Liver (tissue), 8 donors: ENCODE measurements at regions not wholly inside any gene's neighbourhood (a gene's known extent, or its start where the extent isn't known, plus 50 kb on each side); places are given as distances from the start of the nearest gene placed in this dataset.

ENCODE experiments used
- DNase-seq: peaks from one replicate; pipeline ENCODE4 v3.0.0-alpha.2; 2017; ENCODE audit warnings: low spot score
- H3K27ac ChIP-seq, 2 donors: one replicate each; pipeline ENCODE4 v1.7.0; 2013; ENCODE audit warnings: inconsistent platforms in 2 of 2, low read length in 2 of 2, control low read depth in 1 of 2, low read depth in 1 of 2, mild to moderate bottlenecking in 1 of 2
- H3K27me3 ChIP-seq, 4 donors: one replicate each; pipeline versions ENCODE4 v1.6.1 to v1.7.0; 2013; ENCODE audit warnings: low read length in 3 of 4, inconsistent platforms in 1 of 4, mild to moderate bottlenecking in 1 of 4, moderate library complexity in 1 of 4; ENCODE audit not compliant: control insufficient read depth in 4 of 4, insufficient read depth in 4 of 4
- H3K36me3 ChIP-seq, 4 donors: one replicate each; pipeline versions ENCODE4 v1.6.1 to v1.7.0; 2013; ENCODE audit warnings: low read length in 3 of 4, mild to moderate bottlenecking in 3 of 4, low read depth in 1 of 4, moderate library complexity in 1 of 4; ENCODE audit not compliant: control insufficient read depth in 4 of 4, insufficient read depth in 3 of 4
- H3K4me1 ChIP-seq, 4 donors: one replicate each; pipeline versions ENCODE4 v1.6.1 to v1.7.0; 2013; ENCODE audit warnings: low read length in 3 of 4, mild to moderate bottlenecking in 3 of 4, moderate library complexity in 1 of 4; ENCODE audit not compliant: control insufficient read depth in 4 of 4, insufficient read depth in 4 of 4
- H3K4me3 ChIP-seq, 3 donors: one replicate each; pipeline versions ENCODE4 v1.6.1 to v1.7.0; 2013; ENCODE audit warnings: low read length in 3 of 3, control low read depth in 1 of 3, low read depth in 1 of 3, mild to moderate bottlenecking in 1 of 3
- H3K9ac ChIP-seq, 2 donors: one replicate each; pipeline ENCODE4 v1.7.0; 2013; ENCODE audit warnings: low read length in 2 of 2, mild to moderate bottlenecking in 2 of 2, moderate library complexity in 2 of 2, control low read depth in 1 of 2, low read depth in 1 of 2
- H3K9me3 ChIP-seq, 4 donors: one replicate each; pipeline versions ENCODE4 v1.6.1 to v1.7.0; 2013; ENCODE audit warnings: low read length in 3 of 4; ENCODE audit not compliant: control insufficient read depth in 4 of 4
- ATF3 ChIP-seq: IDR thresholded peaks from 2 replicates; pipeline ENCODE4 v1.6.1; 2016; ENCODE audit warnings: antibody characterized with exemption
- CTCF ChIP-seq: fragments of 150-350 bp; IDR thresholded peaks from 2 replicates; pipeline ENCODE4 v1.5.1; 2017; ENCODE audit warnings: improper control_type of control experiment, low read depth, low read length; ENCODE audit not compliant: missing input control
- EGR1 ChIP-seq, 2 donors: IDR thresholded peaks; 2 replicates each; pipeline ENCODE4 v1.6.1; 2016 to 2018; ENCODE audit warnings: antibody characterized with exemption in 2 of 2, low read depth in 2 of 2
- FOXA1 ChIP-seq: IDR thresholded peaks from 2 replicates; pipeline ENCODE4 v1.6.1; 2016; ENCODE audit warnings: antibody characterized with exemption
- FOXA2 ChIP-seq: IDR thresholded peaks from 2 replicates; pipeline ENCODE4 v1.6.1; 2016; ENCODE audit warnings: antibody characterized with exemption
- GABPA ChIP-seq, 2 donors: IDR thresholded peaks in 1 of 2; conservative IDR thresholded peaks in 1 of 2; 2 replicates each; pipeline ENCODE4 v1.6.1; 2016; ENCODE audit warnings: antibody characterized with exemption in 2 of 2, mild to moderate bottlenecking in 1 of 2, moderate library complexity in 1 of 2
- HNF4A ChIP-seq, 2 donors: conservative IDR thresholded peaks; 2 replicates each; pipeline ENCODE4 v1.6.1; 2016; ENCODE audit warnings: antibody characterized with exemption in 2 of 2, mild to moderate bottlenecking in 2 of 2
- HNF4G ChIP-seq: IDR thresholded peaks from 2 replicates; pipeline ENCODE4 v1.6.1; 2016; ENCODE audit warnings: antibody characterized with exemption
- JUND ChIP-seq, 2 donors: IDR thresholded peaks; 2 replicates each; pipeline ENCODE4 v1.6.1; 2016; ENCODE audit warnings: antibody characterized with exemption in 2 of 2
- MAX ChIP-seq: IDR thresholded peaks from 2 replicates; pipeline ENCODE4 v1.6.1; 2016; ENCODE audit warnings: antibody characterized with exemption
- NR2F2 ChIP-seq: IDR thresholded peaks from 2 replicates; pipeline ENCODE4 v1.6.1; 2016; ENCODE audit warnings: antibody characterized with exemption
- RAD21 ChIP-seq, 2 donors: IDR thresholded peaks; 2 replicates each; pipeline ENCODE4 v1.6.1; 2016; ENCODE audit warnings: antibody characterized with exemption in 2 of 2, mild to moderate bottlenecking in 2 of 2
- REST ChIP-seq: IDR thresholded peaks from 2 replicates; pipeline ENCODE4 v1.6.1; 2016; ENCODE audit warnings: antibody characterized with exemption, mild to moderate bottlenecking
- RXRA ChIP-seq, 2 donors: IDR thresholded peaks; 2 replicates each; pipeline ENCODE4 v1.6.1; 2017 to 2018; ENCODE audit warnings: antibody characterized with exemption in 2 of 2, mild to moderate bottlenecking in 1 of 2
- SP1 ChIP-seq: IDR thresholded peaks from 2 replicates; pipeline ENCODE4 v1.6.1; 2018; ENCODE audit warnings: antibody characterized with exemption, mild to moderate bottlenecking
- TAF1 ChIP-seq: conservative IDR thresholded peaks from 2 replicates; pipeline ENCODE4 v1.6.1; 2016; ENCODE audit warnings: antibody characterized with exemption, mild to moderate bottlenecking
- YY1 ChIP-seq: IDR thresholded peaks from 2 replicates; pipeline ENCODE4 v1.6.1; 2016; ENCODE audit warnings: antibody characterized with exemption, mild to moderate bottlenecking
- ZBTB33 ChIP-seq: IDR thresholded peaks from 2 replicates; pipeline ENCODE4 v1.6.1; 2016; ENCODE audit warnings: antibody characterized with exemption
- WGBS: extraction: QIAGEN DNeasy Blood & Tissue Kit; methylation state at CpG from one replicate; pipeline ENCODE4 v1.1.7; 2013; 5-methylcytosine and 5-hydroxymethylcytosine counted together
- donor health status: healthy.
- donor health status: healthy.
- donor health status: healthy.
- donor health status: healthy.
- donor health status: healthy.

- Histone ChIP-seq H3K27me3 (no peaks in the 10 kb centered on the region), H3K36me3 (no peaks in the 10 kb centered on the region), H3K9ac (no peak overlapping the region), H3K27ac (no peak overlapping the region), H3K4me3 (no peak overlapping the region), H3K4me1 (peaks cover 0 to 19% (median 10%) of the 10 kb centered on the region in 4 donors), H3K9me3 (no peaks in the 10 kb centered on the region)
- TF ChIP-seq HNF4A (conservative IDR thresholded peaks at IDR 0.05) (no peak), HNF4G (no peak), NR2F2 (no peak), ATF3 (no peak)
- DNase-seq: no peak
- WGBS: 97% methylated on average over 1 of the region's 1 CpG
Observed at GRCh38 chr9:117528225-117528624, 113.4 kb upstream of the ASTN2 start.

- WGBS: 43% methylated on average over 2 of the region's 2 CpGs
- TF ChIP-seq JUND (IDR thresholded peaks at IDR 0.05): no peak
- no peak for TF ChIP-seq HNF4A (conservative IDR thresholded peaks at IDR 0.05)
- no peak for TF ChIP-seq CTCF
- no peak for TF ChIP-seq SP1
- TF ChIP-seq GABPA (IDR thresholded peaks at IDR 0.05 in 1 of 2, conservative IDR thresholded peaks at IDR 0.05 in 1 of 2): no peak
- Histone ChIP-seq H3K4me3 (no peak overlapping the region), H3K27ac (no peak overlapping the region), H3K27me3 (no peaks in the 10 kb centered on the region), H3K9me3 (no peaks in the 10 kb centered on the region), H3K4me1 (peaks cover under 1 to 23% (median 15%) of the 10 kb centered on the region in 4 donors), H3K9ac (no peak overlapping the region), H3K36me3 (no peaks in the 10 kb centered on the region)
- no peak for DNase-seq
Observed at GRCh38 chr9:117526674-117527073, 111.8 kb upstream of the ASTN2 start.

GRCh38 chr9:117523531-117524153 is 108.8 kb upstream of the ASTN2 start:
- Histone ChIP-seq H3K27ac (peak overlapping the region; percentile 24 to 51), H3K9ac (no peak overlapping the region), H3K9me3 (no peaks in the 10 kb centered on the region), H3K27me3 (no peaks in the 10 kb centered on the region), H3K36me3 (no peaks in the 10 kb centered on the region), H3K4me3 (no peak overlapping the region), H3K4me1 (peaks cover 1 to 23% (median 15%) of the 10 kb centered on the region in 4 donors)
- no peak for DNase-seq
- WGBS: 30% methylated on average over 2 of the region's 2 CpGs
- TF ChIP-seq GABPA (IDR thresholded peaks at IDR 0.05 in 1 of 2, conservative IDR thresholded peaks at IDR 0.05 in 1 of 2) (no peak), EGR1 (IDR thresholded peaks at IDR 0.05; ENCODE audit: low read depth in 2 of 2) (no peak), TAF1 (no peak), FOXA2 (peak; percentile 27), YY1 (peak; percentile 76), FOXA1 (no peak), JUND (IDR thresholded peaks at IDR 0.05) (peak in 1 of 2 donors; percentile 64), MAX (peak; percentile 57), ATF3 (peak; percentile 89), RXRA (IDR thresholded peaks at IDR 0.05) (peak; percentile 15 to 60), RAD21 (IDR thresholded peaks at IDR 0.05) (peak; percentile 45 to 69), HNF4A (conservative IDR thresholded peaks at IDR 0.05) (peak; percentile 72 to 75), ZBTB33 (peak; percentile 31), HNF4G (peak; percentile 20), NR2F2 (no peak), REST (no peak), SP1 (peak; percentile 70)
